Liver (tissue), 8 donors: ENCODE measurements at regions not wholly inside any gene's neighbourhood (a gene's known extent, or its start where the extent isn't known, plus 50 kb on each side); places are given as distances from the start of the nearest gene placed in this dataset.

Experiments
- DNase-seq: peaks from one replicate; pipeline ENCODE4 v3.0.0-alpha.2; 2017; ENCODE audit warnings: low spot score
- H3K27ac ChIP-seq, 2 donors: one replicate each; pipeline ENCODE4 v1.7.0; 2013; ENCODE audit warnings: inconsistent platforms in 2 of 2, low read length in 2 of 2, control low read depth in 1 of 2, low read depth in 1 of 2, mild to moderate bottlenecking in 1 of 2
- H3K27me3 ChIP-seq, 4 donors: one replicate each; pipeline versions ENCODE4 v1.6.1 to v1.7.0; 2013; ENCODE audit warnings: low read length in 3 of 4, inconsistent platforms in 1 of 4, mild to moderate bottlenecking in 1 of 4, moderate library complexity in 1 of 4; ENCODE audit not compliant: control insufficient read depth in 4 of 4, insufficient read depth in 4 of 4
- H3K36me3 ChIP-seq, 4 donors: one replicate each; pipeline versions ENCODE4 v1.6.1 to v1.7.0; 2013; ENCODE audit warnings: low read length in 3 of 4, mild to moderate bottlenecking in 3 of 4, low read depth in 1 of 4, moderate library complexity in 1 of 4; ENCODE audit not compliant: control insufficient read depth in 4 of 4, insufficient read depth in 3 of 4
- H3K4me1 ChIP-seq, 4 donors: one replicate each; pipeline versions ENCODE4 v1.6.1 to v1.7.0; 2013; ENCODE audit warnings: low read length in 3 of 4, mild to moderate bottlenecking in 3 of 4, moderate library complexity in 1 of 4; ENCODE audit not compliant: control insufficient read depth in 4 of 4, insufficient read depth in 4 of 4
- H3K4me3 ChIP-seq, 3 donors: one replicate each; pipeline versions ENCODE4 v1.6.1 to v1.7.0; 2013; ENCODE audit warnings: low read length in 3 of 3, control low read depth in 1 of 3, low read depth in 1 of 3, mild to moderate bottlenecking in 1 of 3
- H3K9ac ChIP-seq, 2 donors: one replicate each; pipeline ENCODE4 v1.7.0; 2013; ENCODE audit warnings: low read length in 2 of 2, mild to moderate bottlenecking in 2 of 2, moderate library complexity in 2 of 2, control low read depth in 1 of 2, low read depth in 1 of 2
- H3K9me3 ChIP-seq, 4 donors: one replicate each; pipeline versions ENCODE4 v1.6.1 to v1.7.0; 2013; ENCODE audit warnings: low read length in 3 of 4; ENCODE audit not compliant: control insufficient read depth in 4 of 4
- ATF3 ChIP-seq: IDR thresholded peaks from 2 replicates; pipeline ENCODE4 v1.6.1; 2016; ENCODE audit warnings: antibody characterized with exemption
- CTCF ChIP-seq: fragments of 150-350 bp; IDR thresholded peaks from 2 replicates; pipeline ENCODE4 v1.5.1; 2017; ENCODE audit warnings: improper control_type of control experiment, low read depth, low read length; ENCODE audit not compliant: missing input control
- EGR1 ChIP-seq, 2 donors: IDR thresholded peaks; 2 replicates each; pipeline ENCODE4 v1.6.1; 2016 to 2018; ENCODE audit warnings: antibody characterized with exemption in 2 of 2, low read depth in 2 of 2
- FOXA1 ChIP-seq: IDR thresholded peaks from 2 replicates; pipeline ENCODE4 v1.6.1; 2016; ENCODE audit warnings: antibody characterized with exemption
- FOXA2 ChIP-seq: IDR thresholded peaks from 2 replicates; pipeline ENCODE4 v1.6.1; 2016; ENCODE audit warnings: antibody characterized with exemption
- GABPA ChIP-seq, 2 donors: IDR thresholded peaks in 1 of 2; conservative IDR thresholded peaks in 1 of 2; 2 replicates each; pipeline ENCODE4 v1.6.1; 2016; ENCODE audit warnings: antibody characterized with exemption in 2 of 2, mild to moderate bottlenecking in 1 of 2, moderate library complexity in 1 of 2
- HNF4G ChIP-seq: IDR thresholded peaks from 2 replicates; pipeline ENCODE4 v1.6.1; 2016; ENCODE audit warnings: antibody characterized with exemption
- JUND ChIP-seq, 2 donors: IDR thresholded peaks; 2 replicates each; pipeline ENCODE4 v1.6.1; 2016; ENCODE audit warnings: antibody characterized with exemption in 2 of 2
- MAX ChIP-seq: IDR thresholded peaks from 2 replicates; pipeline ENCODE4 v1.6.1; 2016; ENCODE audit warnings: antibody characterized with exemption
- NR2F2 ChIP-seq: IDR thresholded peaks from 2 replicates; pipeline ENCODE4 v1.6.1; 2016; ENCODE audit warnings: antibody characterized with exemption
- RAD21 ChIP-seq, 2 donors: IDR thresholded peaks; 2 replicates each; pipeline ENCODE4 v1.6.1; 2016; ENCODE audit warnings: antibody characterized with exemption in 2 of 2, mild to moderate bottlenecking in 2 of 2
- REST ChIP-seq: IDR thresholded peaks from 2 replicates; pipeline ENCODE4 v1.6.1; 2016; ENCODE audit warnings: antibody characterized with exemption, mild to moderate bottlenecking
- TAF1 ChIP-seq: conservative IDR thresholded peaks from 2 replicates; pipeline ENCODE4 v1.6.1; 2016; ENCODE audit warnings: antibody characterized with exemption, mild to moderate bottlenecking
- YY1 ChIP-seq: IDR thresholded peaks from 2 replicates; pipeline ENCODE4 v1.6.1; 2016; ENCODE audit warnings: antibody characterized with exemption, mild to moderate bottlenecking
- WGBS: extraction: QIAGEN DNeasy Blood & Tissue Kit; methylation state at CpG from one replicate; pipeline ENCODE4 v1.1.7; 2013; 5-methylcytosine and 5-hydroxymethylcytosine counted together
- donor health status: healthy.
- donor health status: healthy.
- donor health status: healthy.
- donor health status: healthy.
- donor health status: healthy.

GRCh38 chr10:84921701-84922100 lies 593.3 kb downstream of the CCSER2 start:
- Histone ChIP-seq H3K9me3 (peaks cover 0 to 3% (median 1%) of the 10 kb centered on the region in 4 donors), H3K36me3 (no peaks in the 10 kb centered on the region), H3K9ac (no peak overlapping the region), H3K27me3 (no peaks in the 10 kb centered on the region), H3K4me3 (no peak overlapping the region), H3K27ac (no peak overlapping the region), H3K4me1 (no peaks in the 10 kb centered on the region)
- DNase-seq: no peak
- WGBS: 48% methylated on average over 1 of the region's 1 CpG
- TF ChIP-seq JUND (IDR thresholded peaks at IDR 0.05) (no peak), REST (no peak), TAF1 (no peak), MAX (no peak), NR2F2 (no peak), RAD21 (IDR thresholded peaks at IDR 0.05) (no peak), ATF3 (no peak), EGR1 (IDR thresholded peaks at IDR 0.05; ENCODE audit: low read depth in 2 of 2) (no peak), HNF4G (no peak), GABPA (IDR thresholded peaks at IDR 0.05 in 1 of 2, conservative IDR thresholded peaks at IDR 0.05 in 1 of 2) (no peak), YY1 (no peak)

GRCh38 chr10:84924131-84924530 lies 595.7 kb downstream of the CCSER2 start:
- no peak overlapping the region for H3K4me3 ChIP-seq
- no peak for TF ChIP-seq FOXA2
- TF ChIP-seq GABPA (IDR thresholded peaks at IDR 0.05 in 1 of 2, conservative IDR thresholded peaks at IDR 0.05 in 1 of 2): no peak
- no peak for TF ChIP-seq ATF3
- TF ChIP-seq HNF4G: no peak
- no peak for TF ChIP-seq YY1
- no peak for TF ChIP-seq CTCF
- TF ChIP-seq REST: no peak
- TF ChIP-seq RAD21 (IDR thresholded peaks at IDR 0.05): no peak
- TF ChIP-seq FOXA1: no peak
- H3K9ac ChIP-seq: no peak overlapping the region
- WGBS: 78% methylated on average over 2 of the region's 2 CpGs
- H3K4me1 ChIP-seq: no peaks in the 10 kb centered on the region
- H3K9me3 ChIP-seq: peaks cover 0 to 6% (median under 1%) of the 10 kb centered on the region in 4 donors
- no peak for DNase-seq
- no peak overlapping the region for H3K27ac ChIP-seq
- no peaks in the 10 kb centered on the region for H3K36me3 ChIP-seq
- peaks cover 0 to 4% (median 0%) of the 10 kb centered on the region in 4 donors for H3K27me3 ChIP-seq
